A673 (cell line): ENCODE measurements at regions not wholly inside any gene's neighbourhood (a gene's known extent, or its start where the extent isn't known, plus 50 kb on each side); places are given as distances from the start of the nearest gene placed in this dataset.

ENCODE experiments used
- EZH2 ChIP-seq: fragments of 200-600 bp; sonication (generic); IDR thresholded peaks from 2 replicates; pipeline ENCODE4 v1.6.1; 2017; ENCODE audit warnings: borderline replicate concordance, low read depth, mild to moderate bottlenecking, mixed read lengths, antibody characterized with exemption, low read length; ENCODE audit not compliant: poor library complexity, severe bottlenecking
- TF ChIP-seq, protein P1 (sequence below): fragments of 300-800, 200-600 bp; sonication (generic); conservative IDR thresholded peaks from 2 replicates; pipeline ENCODE4 v1.5.1; 2017; ENCODE audit warnings: low read depth, mild to moderate bottlenecking, antibody characterized with exemption, low read length, moderate library complexity, mixed read lengths

DNA sequence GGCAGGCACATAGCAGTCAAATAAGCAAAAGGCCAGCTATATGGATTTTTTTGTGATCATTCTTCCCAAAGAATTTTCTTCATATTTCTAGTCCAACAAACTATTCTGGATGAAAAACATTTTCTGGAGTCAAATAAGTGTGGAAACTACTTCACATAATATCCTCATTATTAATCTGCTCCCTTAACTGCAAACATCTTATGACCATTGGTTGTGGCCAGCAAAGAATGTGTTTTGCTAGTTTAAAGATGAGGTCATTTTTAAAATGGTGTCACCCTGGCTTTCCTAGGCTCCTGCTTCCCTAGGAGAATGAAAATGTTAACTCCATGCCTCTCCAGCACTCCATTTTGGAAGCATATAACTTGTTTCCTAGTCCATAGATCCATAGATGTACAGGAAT lies 118.8 kb downstream of the SST start:
- TF ChIP-seq, protein P1, sequence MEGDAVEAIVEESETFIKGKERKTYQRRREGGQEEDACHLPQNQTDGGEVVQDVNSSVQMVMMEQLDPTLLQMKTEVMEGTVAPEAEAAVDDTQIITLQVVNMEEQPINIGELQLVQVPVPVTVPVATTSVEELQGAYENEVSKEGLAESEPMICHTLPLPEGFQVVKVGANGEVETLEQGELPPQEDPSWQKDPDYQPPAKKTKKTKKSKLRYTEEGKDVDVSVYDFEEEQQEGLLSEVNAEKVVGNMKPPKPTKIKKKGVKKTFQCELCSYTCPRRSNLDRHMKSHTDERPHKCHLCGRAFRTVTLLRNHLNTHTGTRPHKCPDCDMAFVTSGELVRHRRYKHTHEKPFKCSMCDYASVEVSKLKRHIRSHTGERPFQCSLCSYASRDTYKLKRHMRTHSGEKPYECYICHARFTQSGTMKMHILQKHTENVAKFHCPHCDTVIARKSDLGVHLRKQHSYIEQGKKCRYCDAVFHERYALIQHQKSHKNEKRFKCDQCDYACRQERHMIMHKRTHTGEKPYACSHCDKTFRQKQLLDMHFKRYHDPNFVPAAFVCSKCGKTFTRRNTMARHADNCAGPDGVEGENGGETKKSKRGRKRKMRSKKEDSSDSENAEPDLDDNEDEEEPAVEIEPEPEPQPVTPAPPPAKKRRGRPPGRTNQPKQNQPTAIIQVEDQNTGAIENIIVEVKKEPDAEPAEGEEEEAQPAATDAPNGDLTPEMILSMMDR, result no peak
- TF ChIP-seq EZH2, result no peak
